HG02970 (cell line): ENCODE measurements at regions not wholly inside any gene's neighbourhood (a gene's known extent, or its start where the extent isn't known, plus 50 kb on each side); places are given as distances from the start of the nearest gene placed in this dataset.
"Not testable (repeated sequence)": the region's sequence is repeated elsewhere in the genome, so short reads cannot be mapped to it uniquely, and the experiment has no call there.

Experiments used
- ATAC-seq: cut with Tn5 transposase; IDR thresholded peaks from one replicate; pipeline ENCODE4 v1.9.1; 2021; ENCODE audit warnings: mild to moderate bottlenecking, moderate library complexity, moderate number of reproducible peaks; ENCODE audit not compliant: unreplicated experiment, low FRiP score

DNA sequence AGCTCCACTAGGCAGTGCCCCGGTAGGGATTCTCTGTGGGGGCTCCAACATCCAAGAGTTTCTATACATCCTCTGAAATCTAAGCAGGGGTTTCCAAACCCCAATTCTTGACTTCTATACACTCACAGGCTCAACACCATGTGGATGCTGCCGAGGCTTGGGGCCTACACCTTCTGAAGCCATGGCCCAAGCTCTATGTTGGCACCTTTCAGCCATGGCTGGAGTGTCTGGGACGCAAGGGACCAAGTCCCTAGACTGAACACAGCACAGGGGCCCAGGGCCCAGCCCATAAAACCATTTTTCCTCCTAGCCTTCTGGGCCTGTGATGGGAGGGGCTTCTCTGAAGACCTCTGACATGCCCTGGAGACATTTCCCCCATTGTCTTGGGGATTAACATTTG is 511.8 kb downstream of the TRAM1L1 start:
- ATAC-seq = no peak

GRCh38 chr4:116561768-116562167 is 523.6 kb downstream of the TRAM1L1 start:
- ATAC-seq = no peak

DNA sequence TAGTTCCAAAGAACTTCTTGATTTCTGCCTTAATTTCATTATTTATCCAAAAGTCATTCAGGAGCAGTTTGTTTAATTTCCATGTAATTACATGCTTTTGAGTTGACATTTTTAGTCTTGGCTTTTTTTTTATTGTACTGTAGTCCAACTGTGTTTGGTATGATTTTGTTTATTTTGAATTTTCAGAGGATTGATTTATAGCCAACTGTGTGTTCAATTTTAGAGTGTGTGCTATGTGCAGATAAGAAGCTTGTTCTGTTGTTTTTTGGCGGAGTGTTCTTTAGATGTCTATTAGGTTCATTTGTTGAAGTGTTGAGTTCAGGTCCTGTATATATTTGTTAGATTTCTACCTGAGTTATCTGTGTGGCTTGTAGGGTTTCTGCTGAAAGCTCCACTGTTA is 533.6 kb downstream of the TRAM1L1 start:
- ATAC-seq = no peak

- no peak for ATAC-seq
Observed at GRCh38 chr4:116547632-116548031, 537.7 kb downstream of the TRAM1L1 start.

DNA sequence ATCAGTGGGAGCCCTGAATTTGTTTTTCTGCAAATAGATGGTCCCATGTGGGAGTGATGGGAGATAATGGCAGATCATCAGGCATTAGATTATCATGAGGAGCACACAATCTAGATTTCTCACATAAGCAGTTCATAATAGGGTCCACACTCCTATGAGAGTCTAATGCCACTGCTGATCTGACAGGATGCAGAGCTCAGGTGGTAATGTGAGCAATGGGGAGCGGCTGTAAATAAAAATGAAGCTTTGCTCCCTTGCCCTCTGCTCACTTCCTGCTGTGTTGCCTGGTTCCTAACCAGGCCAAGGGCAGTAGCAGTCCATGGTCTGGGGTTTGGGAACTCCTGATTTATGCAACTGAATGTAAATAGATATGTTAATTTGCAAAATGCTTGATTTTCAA is 538.6 kb downstream of the TRAM1L1 start:
- no peak for ATAC-seq

GRCh38 chr4:116544946-116545345 is 540.4 kb downstream of the TRAM1L1 start:
- no peak for ATAC-seq

DNA sequence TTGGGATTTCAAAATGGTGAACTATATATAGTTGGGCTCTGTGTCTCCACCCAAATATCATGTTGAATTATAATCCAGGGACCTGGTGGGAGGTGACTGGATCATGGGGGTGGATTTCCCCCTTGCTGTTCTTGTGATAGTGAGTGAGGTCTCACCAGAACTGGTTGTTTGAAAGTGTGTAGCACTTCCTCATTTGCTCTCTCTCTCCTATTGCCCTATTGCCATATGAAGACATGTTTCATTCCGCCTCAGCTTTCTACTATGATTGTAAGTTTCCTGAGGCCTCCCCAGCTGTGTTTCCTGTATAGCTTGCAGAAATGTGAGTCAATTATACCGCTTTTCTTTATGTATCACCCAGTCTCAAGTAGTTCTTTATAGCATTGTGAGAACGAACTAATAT is 545.6 kb downstream of the TRAM1L1 start:
- no peak for ATAC-seq

DNA sequence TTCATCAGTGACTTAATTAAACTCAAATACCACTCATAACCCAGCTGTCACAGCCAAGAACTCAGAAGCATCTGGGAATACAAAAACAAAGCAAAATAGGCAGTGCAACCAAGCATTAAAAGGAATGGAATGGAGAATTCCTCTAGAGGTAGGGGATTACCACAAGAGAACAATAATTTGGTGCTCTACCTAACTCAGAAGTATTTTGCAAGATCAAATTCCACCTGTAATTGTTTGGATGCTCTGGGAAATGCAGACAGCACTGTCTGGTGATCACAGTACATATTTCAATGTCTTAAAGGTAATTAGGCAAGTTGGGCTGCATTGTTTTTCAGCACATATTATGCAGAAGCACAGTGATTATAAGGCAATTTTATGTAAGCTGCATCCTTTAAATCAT is 547.5 kb downstream of the TRAM1L1 start:
- ATAC-seq = no peak

GRCh38 chr4:116536024-116536423 is 549.4 kb downstream of the TRAM1L1 start:
- ATAC-seq = not testable (repeated sequence)

GRCh38 chr4:116531870-116532269 is 553.5 kb downstream of the TRAM1L1 start:
- no peak for ATAC-seq

- ATAC-seq = no peak
Observed at GRCh38 chr4:116531026-116531425, 554.4 kb downstream of the TRAM1L1 start.

DNA sequence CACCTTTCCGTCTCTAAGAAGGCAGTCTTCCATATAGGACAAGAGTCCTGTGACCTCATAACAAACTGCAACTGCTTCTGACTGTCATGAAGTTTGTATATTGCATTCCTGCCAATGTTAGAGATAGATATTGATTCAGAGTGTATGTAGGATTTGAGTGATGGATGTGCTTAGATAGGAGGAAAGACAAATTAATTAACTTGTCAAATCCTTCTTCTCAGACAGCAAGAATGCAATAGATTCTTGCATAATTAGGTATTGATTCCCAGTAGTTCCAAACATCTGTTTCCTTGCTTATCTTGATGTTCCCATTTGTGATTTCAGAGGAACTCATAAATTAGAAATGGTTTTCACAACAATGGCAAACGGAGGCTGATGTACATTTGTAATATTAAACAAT is 555.3 kb downstream of the TRAM1L1 start:
- ATAC-seq = no peak

- no peak for ATAC-seq
Observed at GRCh38 chr4:116529129-116529528, 556.2 kb downstream of the TRAM1L1 start.

- no peak for ATAC-seq
Observed at GRCh38 chr4:116522922-116523321, 562.5 kb downstream of the TRAM1L1 start.

DNA sequence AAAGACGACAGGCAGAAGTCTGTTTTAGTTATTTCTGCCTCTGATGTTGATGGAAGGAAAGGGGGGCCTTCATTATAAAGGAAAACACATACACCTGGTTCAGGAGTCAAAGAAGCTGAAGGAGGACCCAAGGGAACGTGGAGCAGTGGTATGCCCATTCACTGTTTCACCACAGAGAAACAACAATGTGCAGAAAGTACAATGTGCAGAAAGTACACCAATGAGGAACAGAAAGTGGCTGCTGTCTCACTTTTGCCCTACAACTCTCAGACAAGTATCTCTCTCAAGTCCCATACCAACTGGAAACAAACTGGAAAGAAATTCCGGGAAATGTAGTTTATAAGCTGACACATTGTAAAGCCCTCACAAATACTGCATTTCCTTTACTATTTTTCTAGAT is 564.5 kb downstream of the TRAM1L1 start:
- no peak for ATAC-seq

- no peak for ATAC-seq
Observed at GRCh38 chr4:116516711-116517110, 568.7 kb downstream of the TRAM1L1 start.

DNA sequence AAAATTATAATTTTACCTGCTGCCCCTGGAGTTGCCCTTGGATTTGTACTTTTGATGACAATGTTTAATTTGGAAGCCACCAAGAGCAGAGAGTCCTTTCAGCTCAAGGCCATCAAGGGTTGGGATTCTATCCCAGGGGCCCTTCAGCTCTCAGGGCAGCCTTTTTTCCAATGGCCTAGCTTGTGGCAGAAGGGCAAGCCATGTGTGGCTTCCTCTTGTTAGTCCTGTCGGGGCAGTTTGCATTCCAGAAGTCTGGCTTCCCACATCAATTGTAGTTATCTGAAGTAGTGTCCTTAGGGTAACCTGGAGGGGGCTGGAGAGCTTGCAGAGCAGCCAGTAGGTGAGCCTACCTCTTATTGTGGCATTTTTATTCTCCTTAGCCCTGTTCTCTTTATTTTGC is 569.4 kb downstream of the TRAM1L1 start:
- ATAC-seq = no peak

DNA sequence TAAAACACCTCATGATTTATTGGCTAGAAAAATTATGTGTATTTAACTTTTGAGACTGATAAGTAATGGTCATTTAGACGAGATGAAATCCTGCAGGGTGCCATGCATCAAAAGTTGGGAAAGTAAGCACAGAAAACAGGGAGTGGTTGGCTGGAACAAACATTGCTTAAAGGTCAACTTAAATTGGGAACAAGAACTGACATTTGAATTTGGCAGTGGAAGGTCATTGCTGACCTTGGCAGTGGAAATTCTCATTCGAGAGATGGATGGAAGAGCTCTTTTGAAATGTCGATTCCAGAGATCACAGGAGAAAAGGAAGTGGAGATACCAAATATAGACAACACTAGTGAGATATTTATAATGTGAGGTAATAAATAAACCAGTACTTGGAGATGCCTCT is 572.8 kb downstream of the TRAM1L1 start:
- no peak for ATAC-seq

- no peak for ATAC-seq
Observed at GRCh38 chr4:116501954-116502353, 583.4 kb downstream of the TRAM1L1 start.

GRCh38 chr4:116500225-116500624 is 585.2 kb downstream of the TRAM1L1 start:
- no peak for ATAC-seq

DNA sequence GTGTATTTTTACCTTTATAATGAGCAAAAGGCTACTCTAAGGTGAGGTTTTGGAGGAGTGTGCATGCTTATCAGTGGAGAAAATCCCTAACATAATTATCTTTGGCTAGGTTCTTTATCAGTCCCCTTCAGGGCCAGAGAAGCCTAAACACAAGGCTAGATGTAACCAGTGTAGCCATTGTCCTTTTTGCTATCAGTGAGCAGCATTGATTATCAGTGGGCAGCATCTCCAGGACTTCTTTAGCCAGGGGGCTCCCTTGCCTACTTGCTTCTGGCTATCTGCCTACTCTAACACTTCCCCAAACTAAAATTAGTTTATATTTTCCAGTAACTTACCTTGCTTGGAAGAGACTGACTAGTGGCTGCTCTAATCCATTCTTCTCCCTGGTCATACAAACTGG is 595.6 kb downstream of the TRAM1L1 start:
- ATAC-seq = no peak

GRCh38 chr4:116486401-116486800 is 599.0 kb downstream of the TRAM1L1 start:
- no peak for ATAC-seq

GRCh38 chr4:116480546-116480945 is 604.8 kb downstream of the TRAM1L1 start:
- ATAC-seq = no peak
